GM21576 (cell line): ENCODE measurements at regions not wholly inside any gene's neighbourhood (a gene's known extent, or its start where the extent isn't known, plus 50 kb on each side); places are given as distances from the start of the nearest gene placed in this dataset.

Source experiments
- ATAC-seq: cut with Tn5 transposase; IDR thresholded peaks from one replicate; pipeline ENCODE4 v1.9.1; 2021; ENCODE audit warnings: mild to moderate bottlenecking, moderate library complexity; ENCODE audit not compliant: unreplicated experiment

DNA sequence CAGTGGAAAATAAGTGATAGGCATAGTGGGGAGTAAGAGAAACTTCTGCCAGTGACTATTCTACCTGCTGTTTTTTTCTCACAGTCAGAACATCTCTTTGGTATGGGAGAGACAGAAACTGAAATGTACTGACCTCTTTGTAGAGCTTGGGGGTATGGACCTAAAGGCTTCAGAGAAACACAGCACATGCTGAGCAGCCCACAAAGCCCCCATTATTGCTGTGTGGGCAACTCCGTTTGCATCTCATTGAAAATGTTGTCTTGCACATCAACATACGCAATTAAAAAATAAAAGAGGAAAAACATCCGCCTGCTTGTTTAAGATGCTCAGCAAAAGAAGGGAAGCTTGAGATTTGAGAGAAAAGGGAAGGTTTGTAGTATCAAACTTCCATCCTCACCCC lies 443.4 kb upstream of the SEMA6D start:
- ATAC-seq, result no peak

DNA sequence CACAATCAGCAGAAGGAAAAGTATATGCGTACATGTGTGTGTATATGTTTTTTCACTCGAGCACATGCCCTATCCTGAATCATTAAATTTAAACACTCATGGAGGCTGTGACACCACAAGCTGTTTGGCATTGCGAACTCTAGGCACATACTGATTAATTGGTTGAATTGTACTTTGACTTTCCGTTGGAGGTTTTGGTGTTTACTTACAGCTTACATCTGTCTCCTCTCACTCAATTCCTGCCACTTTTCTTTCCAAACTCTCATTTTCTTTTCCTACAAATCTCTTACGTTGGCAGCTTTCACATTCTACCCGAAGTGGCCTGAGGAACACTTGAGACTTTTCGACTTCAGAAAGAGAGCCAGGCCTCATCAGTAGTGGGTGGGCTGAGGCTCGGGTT lies 434.1 kb upstream of the SEMA6D start:
- ATAC-seq, result no peak

DNA sequence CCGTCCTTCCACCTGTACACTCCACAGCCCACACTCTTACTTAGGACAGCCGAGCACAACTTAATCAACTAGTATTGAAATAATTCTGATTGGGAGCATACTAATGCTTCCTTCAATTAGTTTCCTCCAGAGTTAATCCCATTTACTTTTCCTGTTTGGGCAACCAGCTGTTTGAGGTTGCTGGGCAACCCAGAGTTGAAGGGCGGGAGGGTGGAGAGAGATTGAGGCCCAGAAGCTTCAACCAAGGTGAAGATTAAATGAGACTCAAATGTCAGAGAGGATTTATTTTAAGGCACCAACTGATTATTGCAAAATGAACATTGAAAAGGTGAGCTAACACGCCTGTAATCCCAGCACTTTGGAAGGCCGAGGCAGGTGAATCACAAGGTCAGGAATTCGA lies 428.5 kb upstream of the SEMA6D start:
- ATAC-seq, result no peak

DNA sequence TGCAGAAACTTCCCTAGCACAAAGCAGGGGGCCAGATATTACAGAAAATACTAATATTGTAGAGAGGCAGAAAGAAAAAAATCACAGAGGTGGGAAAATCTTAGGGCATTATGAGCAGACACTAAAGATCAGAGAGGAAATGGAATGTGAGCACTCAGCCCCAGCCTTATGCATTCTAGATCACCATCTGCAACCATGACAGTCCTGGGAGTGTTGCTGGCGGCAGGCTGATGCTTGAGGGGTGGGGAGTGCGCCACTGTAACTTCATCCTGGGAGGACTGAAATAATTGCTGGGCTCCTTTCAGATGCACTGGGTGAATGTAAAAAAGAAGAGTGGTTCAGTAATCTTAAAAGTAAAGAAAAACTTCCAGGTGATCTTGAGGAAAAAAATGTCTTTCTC lies 427.6 kb upstream of the SEMA6D start:
- ATAC-seq, result no peak

DNA sequence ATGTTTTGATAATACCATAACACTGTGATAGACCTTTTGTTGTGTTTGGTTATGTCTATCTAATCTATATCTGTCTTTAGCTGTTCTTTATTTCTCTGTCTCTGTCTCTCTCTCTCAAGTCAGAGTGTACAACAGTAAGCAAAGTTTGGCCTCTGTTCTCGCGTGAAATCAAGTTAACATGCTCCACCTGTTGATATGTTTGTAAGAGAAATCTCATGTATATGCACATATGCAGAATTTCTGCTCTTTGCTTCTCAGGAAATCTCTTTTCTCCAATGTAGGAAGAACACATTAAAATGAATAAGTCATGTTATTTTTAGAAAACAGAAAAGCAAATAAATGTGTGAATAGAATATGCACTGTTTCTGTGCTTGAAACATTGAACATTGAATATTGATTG lies 425.5 kb upstream of the SEMA6D start:
- ATAC-seq, result no peak

DNA sequence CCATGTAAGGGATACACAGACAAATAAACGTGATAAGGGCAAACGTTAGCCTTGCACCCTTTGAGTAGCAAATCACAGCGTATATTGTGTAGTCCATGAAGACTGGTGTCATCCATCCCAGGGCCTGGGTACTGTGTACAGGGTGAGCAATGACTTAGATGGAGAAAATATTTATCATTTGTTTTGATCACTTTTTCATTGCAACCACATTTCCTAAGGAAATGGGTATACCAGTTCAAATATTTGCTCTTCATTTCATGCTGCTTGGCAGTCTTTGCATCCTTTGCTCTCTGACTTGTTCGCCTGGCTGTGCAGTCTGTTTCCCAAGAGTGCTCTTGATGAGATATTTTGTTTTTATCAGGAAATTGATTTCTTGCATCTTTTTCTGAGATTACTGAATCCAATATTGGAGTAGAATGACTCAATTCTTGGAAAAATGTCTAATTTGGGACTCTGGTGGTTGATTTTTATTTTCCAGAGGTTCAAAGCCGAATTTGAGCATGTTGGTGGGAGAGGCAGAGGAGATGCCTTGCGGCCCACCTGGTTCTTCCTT lies 424.6 kb upstream of the SEMA6D start:
- no peak for ATAC-seq

DNA sequence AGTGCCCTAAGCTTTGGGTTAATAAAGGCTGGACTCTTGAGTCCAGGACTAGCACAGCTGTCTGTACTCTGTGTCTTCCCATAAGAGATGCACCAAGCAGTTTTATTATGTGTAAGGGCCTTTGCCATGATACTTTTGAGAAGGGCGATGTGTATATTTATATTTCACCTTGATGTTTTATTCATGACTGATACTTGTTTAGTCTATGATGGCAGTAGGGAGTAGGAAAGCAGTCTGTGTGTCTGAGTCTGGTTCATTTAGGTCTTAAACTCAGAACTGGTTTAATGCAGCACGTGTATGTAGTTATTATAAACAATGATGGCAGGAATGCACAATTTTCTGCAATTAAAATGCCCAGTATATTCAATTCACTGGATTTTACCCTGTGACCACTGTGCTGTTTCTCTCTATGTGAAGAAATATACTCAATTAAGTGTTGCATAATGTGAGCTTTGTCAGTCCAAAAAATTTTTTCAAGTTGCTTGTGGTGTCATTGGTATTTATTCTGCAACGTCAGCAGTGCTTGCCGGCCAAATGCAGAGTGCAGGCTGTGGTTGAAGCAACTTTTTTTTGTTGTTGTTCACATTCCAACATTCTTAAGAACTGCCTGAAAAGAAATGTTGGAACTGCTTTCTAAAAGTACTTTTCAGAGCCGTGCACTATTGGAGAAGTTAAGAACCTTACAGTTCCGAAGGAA lies 423.7 kb upstream of the SEMA6D start:
- no peak for ATAC-seq

DNA sequence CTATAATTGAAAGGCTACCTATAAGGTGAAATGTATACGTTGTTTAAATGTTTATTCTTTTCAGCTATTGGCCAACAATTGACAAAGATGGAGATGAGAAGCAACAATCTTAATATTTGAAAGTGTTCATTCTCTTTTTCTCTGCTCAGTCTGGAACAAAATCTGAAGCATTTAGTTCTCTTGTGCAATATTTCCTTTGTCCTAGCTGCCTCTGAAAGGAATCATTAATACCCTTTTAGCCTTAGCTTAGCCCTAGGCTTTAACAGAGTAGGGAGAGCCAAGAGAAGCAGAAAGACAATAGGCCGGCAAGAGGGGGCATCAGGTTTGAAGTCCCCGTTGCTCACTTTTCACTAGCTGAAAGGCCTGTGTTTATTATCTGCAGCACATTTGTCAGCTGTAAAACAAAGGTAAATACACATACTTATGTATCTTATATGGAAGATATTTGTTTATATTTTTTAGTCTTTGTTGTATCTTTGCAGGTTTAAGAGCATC lies 422.5 kb upstream of the SEMA6D start:
- ATAC-seq, result no peak

DNA sequence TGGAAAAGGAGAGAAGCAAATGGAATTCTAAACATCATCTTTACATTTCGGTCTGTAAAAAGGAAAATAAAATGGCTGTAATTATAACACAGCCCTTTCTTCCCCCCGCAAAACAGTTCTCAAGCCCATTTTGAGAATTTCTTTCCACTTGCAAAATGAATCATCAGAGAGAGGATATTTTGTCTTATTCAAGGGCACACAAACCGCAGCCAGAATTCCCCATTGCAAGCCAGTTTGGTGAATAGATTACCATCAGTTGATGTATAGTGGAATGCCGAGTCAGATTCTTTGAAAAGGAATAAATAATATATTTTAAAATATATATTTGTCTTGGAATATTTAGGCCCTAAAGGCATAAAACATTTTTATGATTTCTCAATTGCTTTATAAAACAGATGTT lies 420.4 kb upstream of the SEMA6D start:
- no peak for ATAC-seq

DNA sequence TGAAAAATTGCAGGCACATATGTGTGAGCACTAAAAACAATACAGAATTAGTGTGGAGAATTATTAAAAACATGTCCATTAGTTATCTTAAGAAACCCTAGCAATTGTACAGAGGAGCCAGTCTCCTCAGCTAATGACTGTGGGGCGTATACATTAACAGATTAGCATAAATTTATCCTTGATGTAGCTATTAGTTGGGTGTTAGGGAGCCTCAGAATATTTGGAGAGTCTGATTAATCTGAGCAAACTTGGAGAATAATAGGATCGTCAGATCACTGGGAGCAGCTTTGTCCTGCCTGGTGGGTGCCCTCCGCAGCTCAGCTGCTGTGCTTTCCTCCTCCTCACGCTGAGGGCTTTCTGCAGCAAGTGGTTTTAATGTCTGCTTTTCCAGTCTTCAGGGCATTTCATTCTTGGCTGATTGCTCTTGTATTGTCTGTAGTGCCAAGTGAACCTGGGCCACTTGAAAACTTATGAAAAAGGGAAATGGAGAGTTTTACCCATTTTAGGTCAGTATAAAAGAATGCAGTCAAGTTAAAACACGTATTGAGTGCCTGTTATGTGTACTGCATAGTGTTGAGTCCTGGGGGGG lies 417.4 kb upstream of the SEMA6D start:
- no peak for ATAC-seq

DNA sequence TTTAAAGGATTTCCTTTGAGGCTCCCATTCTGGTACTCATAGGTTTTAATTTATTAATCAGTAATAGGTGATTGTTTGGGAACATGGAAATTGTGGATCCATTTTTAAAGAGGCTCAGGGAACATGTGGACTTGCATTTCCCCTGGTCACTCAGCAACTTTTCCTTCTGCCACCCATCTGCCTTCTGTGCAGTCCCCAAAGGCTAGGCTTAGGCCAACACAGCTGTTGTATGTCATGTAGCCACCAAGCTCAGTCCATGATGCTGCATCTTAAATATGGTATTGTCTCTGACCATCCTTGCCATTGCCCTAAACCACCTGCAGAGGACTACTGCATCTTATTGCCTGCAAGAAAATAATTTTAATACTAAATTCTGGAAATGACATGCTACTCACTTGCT lies 416.7 kb upstream of the SEMA6D start:
- no peak for ATAC-seq

DNA sequence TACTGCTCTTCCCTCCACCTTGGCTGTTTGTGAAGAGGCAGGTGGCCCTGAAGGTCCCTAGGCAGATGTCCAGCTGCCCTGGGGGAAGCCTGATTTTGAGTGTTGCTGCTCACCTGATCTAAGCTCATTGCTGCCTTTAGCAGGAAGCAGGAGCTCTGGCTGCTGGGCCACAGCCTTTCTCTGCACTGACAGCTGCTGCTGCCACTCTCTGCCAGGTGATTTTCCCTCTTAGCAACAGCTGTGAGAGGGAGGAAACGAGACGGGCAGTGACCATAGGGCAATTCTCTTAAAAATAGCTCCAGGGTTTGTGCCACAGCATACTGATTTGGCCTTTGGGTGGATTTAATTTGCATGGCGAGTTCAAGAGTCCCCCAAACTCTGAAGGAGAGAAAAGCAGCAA lies 415.8 kb upstream of the SEMA6D start:
- ATAC-seq, result no peak

DNA sequence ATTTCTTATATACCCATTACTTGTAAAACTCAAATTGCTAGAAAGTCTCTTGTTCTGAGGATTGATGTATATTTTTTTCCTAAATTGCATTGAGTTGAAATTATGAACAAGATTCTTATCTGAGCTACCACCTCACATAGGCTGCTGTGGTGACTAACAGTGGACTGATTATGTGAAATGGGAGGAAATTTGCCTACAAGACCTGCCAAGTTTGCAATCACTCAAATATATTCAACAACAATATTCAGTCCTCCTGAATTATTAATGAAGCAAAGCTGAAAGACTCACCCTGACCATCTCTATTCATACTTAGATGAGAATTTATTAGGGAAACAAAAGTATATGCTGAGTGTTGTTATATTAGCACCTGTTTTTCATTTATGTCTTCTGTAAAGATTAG lies 412.6 kb upstream of the SEMA6D start:
- no peak for ATAC-seq

DNA sequence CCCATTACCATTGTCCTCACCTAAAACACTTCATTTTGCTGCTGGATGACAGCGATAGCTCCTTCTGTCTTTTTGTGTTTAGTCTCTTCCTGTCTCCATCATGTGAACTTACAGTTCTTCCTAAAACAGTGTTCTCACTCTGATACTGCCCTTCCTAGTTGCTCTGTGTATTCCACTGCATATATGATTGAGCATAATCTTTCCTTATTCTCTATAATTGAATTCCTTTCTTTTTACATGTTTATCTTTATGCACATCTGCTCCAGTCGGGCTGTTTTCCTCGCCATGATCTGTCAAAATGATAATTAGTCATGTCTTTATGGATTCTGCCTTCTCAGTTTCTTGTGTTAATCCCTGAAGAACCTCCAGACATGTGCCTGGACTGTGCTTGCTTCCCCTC lies 405.1 kb upstream of the SEMA6D start:
- ATAC-seq, result no peak

DNA sequence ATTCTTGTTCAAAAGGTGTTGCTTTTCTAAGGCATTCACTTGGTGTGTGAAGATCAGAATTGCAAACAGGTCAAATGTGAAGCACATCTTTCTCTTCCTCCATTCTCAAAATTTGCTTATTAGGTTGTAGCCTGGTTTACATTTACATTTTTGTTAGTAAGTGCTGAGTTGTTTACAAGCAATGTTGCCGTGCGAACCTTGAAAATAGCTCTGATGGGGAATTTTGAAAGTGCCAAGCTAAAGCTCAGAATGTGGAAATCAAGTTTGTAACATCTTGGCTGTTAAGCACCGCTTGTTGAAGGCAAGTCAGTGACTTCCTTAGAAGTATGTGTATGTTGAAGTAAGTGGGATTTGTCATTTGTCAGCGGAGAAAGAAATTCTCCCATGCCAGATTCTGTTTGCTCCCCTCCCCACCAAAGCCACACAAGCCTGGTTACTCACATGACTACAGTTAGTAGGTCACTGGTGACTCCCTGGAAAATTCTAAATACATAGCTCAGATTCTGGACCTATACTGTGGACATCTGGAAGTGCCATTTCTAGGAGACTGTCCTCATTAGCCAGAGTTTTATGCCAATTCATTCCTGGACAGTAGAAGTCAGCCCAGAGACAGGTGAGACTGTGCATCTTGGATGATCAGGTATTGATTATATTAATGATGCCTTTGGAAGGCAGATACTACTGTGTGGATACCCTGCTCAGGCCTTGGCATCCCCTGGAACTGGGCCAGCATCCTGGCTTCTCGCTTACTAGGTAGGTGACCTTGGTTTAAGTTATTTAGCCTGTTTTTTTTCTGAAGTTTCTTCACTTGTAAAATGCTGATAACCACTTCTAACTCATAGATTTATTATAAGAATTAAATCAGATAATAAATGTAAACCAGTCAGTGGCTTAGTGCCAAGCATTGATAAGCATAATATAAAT lies 390.6 kb upstream of the SEMA6D start:
- no peak for ATAC-seq

DNA sequence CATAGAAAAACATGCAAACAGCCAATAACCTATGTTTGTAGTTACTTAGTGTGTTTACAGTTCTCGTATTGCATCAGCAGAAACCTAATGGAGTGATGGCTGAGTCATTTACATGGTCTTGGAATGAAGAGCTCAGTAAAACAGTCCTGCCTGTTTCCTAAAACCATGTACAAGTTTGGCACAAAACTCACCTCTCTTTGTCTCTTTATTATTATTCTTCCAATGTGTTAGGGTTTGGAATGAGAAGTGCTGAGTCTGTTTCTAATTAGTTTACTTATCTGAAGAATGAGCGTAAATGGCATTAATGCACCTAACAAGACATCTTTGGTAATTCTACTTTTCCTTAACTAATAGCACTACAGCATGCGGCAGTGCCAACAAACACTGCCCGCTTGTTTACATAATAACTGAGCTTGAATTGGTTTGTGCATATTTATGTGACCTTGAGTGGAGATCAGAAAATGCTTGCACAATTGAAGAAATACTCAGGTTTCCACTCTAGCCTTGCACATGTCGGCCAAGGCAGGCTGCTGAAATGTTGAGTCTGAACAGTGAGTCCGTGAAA lies 385.4 kb upstream of the SEMA6D start:
- ATAC-seq, result no peak

DNA sequence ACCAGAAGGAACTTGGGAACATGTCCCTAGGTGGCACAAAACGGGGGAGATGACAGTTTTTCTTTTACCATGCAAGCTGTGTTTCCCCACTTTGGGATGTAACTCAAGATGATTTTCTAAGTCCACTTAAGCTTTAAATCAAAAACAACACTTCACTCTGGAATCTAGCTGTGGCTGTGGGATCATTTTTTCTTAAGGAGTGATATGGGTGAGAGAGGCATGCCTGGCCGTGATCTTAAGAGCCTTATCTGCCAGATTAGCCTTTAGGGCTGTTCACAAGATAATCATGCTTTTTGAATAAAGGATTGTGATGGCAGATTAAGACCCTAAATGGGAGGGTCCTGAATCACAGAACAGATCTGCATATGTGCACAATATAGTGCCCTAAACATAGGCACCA lies 384.8 kb upstream of the SEMA6D start:
- no peak for ATAC-seq

DNA sequence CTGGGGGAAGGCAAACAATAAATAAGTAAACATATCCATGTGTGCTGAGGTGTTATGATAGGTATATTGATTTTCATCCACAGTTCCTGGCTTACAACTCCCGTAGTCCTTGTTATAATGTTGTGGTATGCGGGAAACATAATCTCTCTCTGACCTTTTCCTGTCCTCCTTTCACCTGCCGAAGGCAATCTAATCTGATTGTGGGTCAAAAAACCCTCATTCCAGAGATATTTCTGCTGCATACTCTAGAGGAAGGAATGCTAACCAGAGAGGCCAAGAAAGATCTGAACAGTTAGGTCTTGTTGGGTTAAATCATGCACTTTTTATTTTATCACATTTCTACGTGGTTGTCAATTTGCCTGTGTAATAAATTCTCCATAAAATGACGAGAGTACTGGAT lies 383.6 kb upstream of the SEMA6D start:
- no peak for ATAC-seq

DNA sequence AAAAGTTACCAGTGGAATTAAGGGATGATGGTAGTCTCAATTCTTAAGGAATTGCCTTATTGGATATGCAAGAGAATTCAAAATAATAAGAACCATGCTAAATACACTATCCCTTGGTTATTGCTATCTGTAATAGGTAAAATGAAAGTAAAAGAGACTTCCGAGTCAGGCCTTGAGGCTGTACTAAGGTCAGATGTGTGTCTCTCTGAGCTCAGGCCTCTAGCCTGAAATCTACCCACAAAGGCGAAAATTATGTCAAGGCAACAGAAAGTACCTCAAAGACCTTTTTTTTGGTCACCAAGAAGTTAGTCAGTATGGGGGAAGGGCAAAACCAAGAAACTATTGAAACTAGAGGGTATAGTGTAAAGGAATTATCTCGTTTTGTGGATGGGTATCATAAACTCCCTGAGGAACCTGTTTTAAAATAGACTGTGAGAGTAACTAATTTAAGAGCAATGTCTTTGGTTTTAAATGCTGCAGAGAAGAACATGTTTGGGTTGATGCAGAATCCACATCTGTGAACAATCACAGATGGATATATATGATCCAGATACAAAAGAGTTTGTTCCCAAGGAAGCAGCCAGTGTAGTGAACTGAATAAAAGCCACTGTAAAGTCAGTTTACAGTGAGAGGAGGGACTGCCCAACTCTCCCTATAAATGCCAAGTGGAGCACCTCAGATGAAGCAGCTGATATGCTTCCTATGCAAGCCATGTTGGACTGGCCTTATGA lies 382.3 kb upstream of the SEMA6D start:
- no peak for ATAC-seq

DNA sequence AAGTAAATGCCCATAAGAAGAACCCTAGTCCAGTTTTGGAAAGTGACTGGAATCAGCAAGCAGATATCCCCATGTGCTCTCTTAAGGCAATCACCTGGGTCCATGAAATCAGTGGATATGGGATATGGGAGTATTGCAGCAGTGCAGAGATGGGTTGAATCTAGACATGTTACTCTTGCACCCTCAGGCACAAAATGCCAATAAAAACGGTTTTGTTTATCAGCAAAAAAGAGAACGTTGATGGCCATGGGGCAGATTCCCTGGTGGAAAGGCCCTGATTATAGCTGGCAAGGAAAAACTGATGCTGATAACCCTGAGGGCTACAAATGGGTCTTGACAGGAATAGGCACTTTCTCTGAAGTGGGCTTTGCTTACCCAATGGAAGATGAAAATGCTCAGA lies 380.2 kb upstream of the SEMA6D start:
- ATAC-seq, result no peak

DNA sequence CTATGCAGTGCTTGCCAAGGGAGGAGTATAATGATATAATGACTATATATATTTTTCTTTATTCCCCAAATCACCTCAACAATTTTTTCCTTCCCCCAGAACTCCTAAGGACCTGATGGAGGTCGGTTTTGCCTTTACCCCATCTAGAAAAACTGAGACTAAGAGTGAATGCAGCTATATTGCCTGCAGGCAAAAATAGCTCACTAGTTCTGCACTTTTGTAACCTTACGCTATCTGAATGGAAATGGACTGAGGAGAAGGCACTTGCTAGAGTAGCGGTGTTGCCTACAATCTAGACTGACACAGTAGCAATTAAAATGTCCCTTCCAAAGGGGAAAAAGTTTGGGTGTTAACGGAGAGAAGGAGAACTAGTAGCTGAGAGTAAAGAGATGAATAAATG lies 379.5 kb upstream of the SEMA6D start:
- ATAC-seq, result no peak
